ENCODE measurements at regions not wholly inside any gene's neighbourhood (a gene's known extent, or its start where the extent isn't known, plus 50 kb on each side); places are given as distances from the start of the nearest gene placed in this dataset.

- TF ChIP-seq POLR2A (IDR thresholded peaks at IDR 0.05; ENCODE audit: low read depth), result no peak
- TF ChIP-seq POLR2AphosphoS5 (IDR thresholded peaks at IDR 0.05), result no peak
- no peak for TF ChIP-seq CTCF (IDR thresholded peaks at IDR 0.05)
- no peak for TF ChIP-seq EP300 (IDR thresholded peaks at IDR 0.05)
These were observed 216.7 kb downstream of the NUAK1 start for GRCh38 chr12:105921872-105922669.

Measured in esophagus muscularis mucosa (tissue), 4 donors.